ENCODE measurements at regions not wholly inside any gene's neighbourhood (a gene's known extent, or its start where the extent isn't known, plus 50 kb on each side); places are given as distances from the start of the nearest gene placed in this dataset.

- no peak for DNase-seq
- H3K4me1 ChIP-seq (ENCODE audit: control insufficient read depth, insufficient read depth, low read length), result peaks cover 13% of the 10 kb centered on the region
- WGBS (ENCODE audit: insufficient coverage, low lambda C conversion rate), result 71% methylated on average over 1 of the region's 1 CpG
- no peaks in the 10 kb centered on the region for H3K9me3 ChIP-seq (ENCODE audit: control insufficient read depth, low read depth, low read length)
- H3K4me3 ChIP-seq (ENCODE audit: low read length), result no peak overlapping the region
- H3K36me3 ChIP-seq (ENCODE audit: control insufficient read depth, insufficient read depth, low read length), result no peaks in the 10 kb centered on the region
- H3K27me3 ChIP-seq (ENCODE audit: control insufficient read depth, insufficient read depth, low read length), result no peaks in the 10 kb centered on the region
- no peak overlapping the region for H3K27ac ChIP-seq (ENCODE audit: low read length)
Observed at GRCh38 chr7:82701949-82702348, 258.4 kb upstream of the CACNA2D1 start.

GRCh38 chr7:82700741-82701140 is 257.2 kb upstream of the CACNA2D1 start:
- H3K36me3 ChIP-seq (ENCODE audit: control insufficient read depth, insufficient read depth, low read length), result no peaks in the 10 kb centered on the region
- peaks cover 13% of the 10 kb centered on the region for H3K4me1 ChIP-seq (ENCODE audit: control insufficient read depth, insufficient read depth, low read length)
- H3K4me3 ChIP-seq (ENCODE audit: low read length), result no peak overlapping the region
- DNase-seq, result peak; percentile 9 to 44
- no CpG with 5 or more reads among the region's 2 CpGs for WGBS (ENCODE audit: insufficient coverage, low lambda C conversion rate)
- H3K9me3 ChIP-seq (ENCODE audit: control insufficient read depth, low read depth, low read length), result no peaks in the 10 kb centered on the region
- peak overlapping the region; percentile 36 for H3K27ac ChIP-seq (ENCODE audit: low read length)
- H3K27me3 ChIP-seq (ENCODE audit: control insufficient read depth, insufficient read depth, low read length), result no peaks in the 10 kb centered on the region

DNA sequence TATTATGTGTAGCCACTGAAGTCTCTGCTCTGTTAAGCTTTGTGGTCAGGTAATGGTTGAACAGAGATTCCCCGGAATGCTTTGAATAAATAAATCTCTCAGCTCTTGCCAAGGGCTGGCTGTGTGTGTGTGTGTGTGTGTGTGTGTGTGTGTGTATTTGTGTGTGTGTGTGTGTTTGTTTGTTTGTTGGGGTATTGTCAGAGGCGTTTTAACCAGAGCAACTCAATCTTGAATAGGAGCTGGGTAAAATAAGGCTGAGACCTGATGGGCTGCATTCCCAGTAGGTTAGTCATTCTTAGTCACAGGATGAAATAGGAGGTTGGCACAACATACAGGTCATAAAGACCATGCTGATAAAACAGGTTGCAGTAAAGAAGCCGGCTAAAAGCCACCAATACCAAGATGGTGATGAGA is 256.2 kb upstream of the CACNA2D1 start:
- H3K4me3 ChIP-seq (ENCODE audit: low read length), result no peak overlapping the region
- H3K4me1 ChIP-seq (ENCODE audit: control insufficient read depth, insufficient read depth, low read length), result peaks cover 13% of the 10 kb centered on the region
- H3K27me3 ChIP-seq (ENCODE audit: control insufficient read depth, insufficient read depth, low read length), result no peaks in the 10 kb centered on the region
- peak overlapping the region; percentile 12 for H3K27ac ChIP-seq (ENCODE audit: low read length)
- no peaks in the 10 kb centered on the region for H3K36me3 ChIP-seq (ENCODE audit: control insufficient read depth, insufficient read depth, low read length)
- no CpG with 5 or more reads among the region's 3 CpGs for WGBS (ENCODE audit: insufficient coverage, low lambda C conversion rate)
- H3K9me3 ChIP-seq (ENCODE audit: control insufficient read depth, low read depth, low read length), result no peaks in the 10 kb centered on the region
- peak; percentile 39 to 74 for DNase-seq

DNA sequence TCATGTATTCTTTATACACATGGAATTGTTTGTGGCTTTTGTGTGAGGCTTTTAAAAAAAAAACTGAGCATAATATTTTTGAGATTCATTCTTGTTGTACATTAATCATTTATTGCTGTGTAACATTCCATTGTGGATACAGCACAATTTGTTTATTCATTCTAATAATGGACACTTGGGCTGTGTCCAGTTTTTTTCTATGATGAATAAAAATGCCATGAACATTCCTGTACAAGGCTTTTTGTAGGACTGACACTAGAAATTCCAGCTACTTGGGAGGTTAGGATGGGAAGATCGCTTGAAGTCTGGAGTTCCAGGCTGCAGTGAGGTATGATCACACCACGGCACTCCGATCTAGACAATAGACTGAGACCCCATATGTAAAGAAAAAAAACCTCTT is 254.3 kb upstream of the CACNA2D1 start:
- WGBS (ENCODE audit: insufficient coverage, low lambda C conversion rate), result no CpG with 5 or more reads among the region's 3 CpGs
- no peak overlapping the region for H3K4me3 ChIP-seq (ENCODE audit: low read length)
- H3K27me3 ChIP-seq (ENCODE audit: control insufficient read depth, insufficient read depth, low read length), result no peaks in the 10 kb centered on the region
- peaks cover 13% of the 10 kb centered on the region for H3K4me1 ChIP-seq (ENCODE audit: control insufficient read depth, insufficient read depth, low read length)
- H3K27ac ChIP-seq (ENCODE audit: low read length), result no peak overlapping the region
- DNase-seq, result no peak
- no peaks in the 10 kb centered on the region for H3K9me3 ChIP-seq (ENCODE audit: control insufficient read depth, low read depth, low read length)
- no peaks in the 10 kb centered on the region for H3K36me3 ChIP-seq (ENCODE audit: control insufficient read depth, insufficient read depth, low read length)

DNA sequence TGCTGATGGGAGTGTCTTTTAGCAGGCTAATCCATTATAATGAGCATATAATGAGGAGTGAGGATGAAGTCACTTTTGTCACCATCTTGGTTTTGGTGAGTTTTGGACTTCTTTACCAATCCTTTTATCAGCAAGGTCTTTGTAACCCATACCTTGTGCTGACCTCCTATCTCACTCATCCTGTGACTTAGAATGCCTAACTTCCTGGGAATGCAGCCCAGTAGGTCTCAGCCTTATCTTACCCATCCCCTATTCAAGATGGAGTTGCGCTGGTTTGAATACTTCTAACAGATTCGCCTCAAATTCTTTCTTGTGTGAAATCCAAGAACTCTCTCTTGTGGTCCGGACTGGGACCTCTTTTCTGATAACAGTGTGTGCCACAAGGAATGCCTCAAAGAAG is 253.1 kb upstream of the CACNA2D1 start:
- Histone ChIP-seq H3K27me3 (ENCODE audit: control insufficient read depth, insufficient read depth, low read length) (no peaks in the 10 kb centered on the region), H3K36me3 (ENCODE audit: control insufficient read depth, insufficient read depth, low read length) (no peaks in the 10 kb centered on the region), H3K4me1 (ENCODE audit: control insufficient read depth, insufficient read depth, low read length) (peaks cover 13% of the 10 kb centered on the region), H3K9me3 (ENCODE audit: control insufficient read depth, low read depth, low read length) (no peaks in the 10 kb centered on the region), H3K27ac (ENCODE audit: low read length) (no peak overlapping the region), H3K4me3 (ENCODE audit: low read length) (no peak overlapping the region)
- DNase-seq, result no peak
- no CpG with 5 or more reads among the region's 3 CpGs for WGBS (ENCODE audit: insufficient coverage, low lambda C conversion rate)

DNA sequence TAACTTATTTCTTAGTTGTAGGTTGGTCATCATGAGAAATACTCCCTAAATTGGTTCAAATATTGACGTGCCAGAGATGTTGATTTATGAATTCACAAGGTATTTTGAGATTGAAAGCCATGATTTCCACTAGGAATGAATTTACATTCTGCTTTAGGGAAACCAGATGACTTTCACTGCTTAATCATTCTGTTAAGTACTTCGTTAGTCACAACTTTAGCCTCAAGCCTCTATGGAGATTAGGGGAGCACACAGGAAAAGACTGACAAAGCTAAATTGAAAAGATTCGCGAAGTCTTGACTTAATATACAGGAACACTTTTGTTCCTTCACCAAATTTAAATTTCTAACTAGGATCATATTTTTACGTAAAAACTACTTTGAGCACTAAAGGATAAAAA is 250.4 kb upstream of the CACNA2D1 start:
- Histone ChIP-seq H3K4me3 (ENCODE audit: low read length) (no peak overlapping the region), H3K4me1 (ENCODE audit: control insufficient read depth, insufficient read depth, low read length) (no peaks in the 10 kb centered on the region), H3K27me3 (ENCODE audit: control insufficient read depth, insufficient read depth, low read length) (no peaks in the 10 kb centered on the region)

GRCh38 chr7:82690929-82691328 is 247.4 kb upstream of the CACNA2D1 start:
- no CpG with 5 or more reads among the region's 7 CpGs for WGBS (ENCODE audit: insufficient coverage, low lambda C conversion rate)
- Histone ChIP-seq H3K4me1 (ENCODE audit: control insufficient read depth, insufficient read depth, low read length) (no peaks in the 10 kb centered on the region), H3K27ac (ENCODE audit: low read length) (no peak overlapping the region), H3K27me3 (ENCODE audit: control insufficient read depth, insufficient read depth, low read length) (no peaks in the 10 kb centered on the region), H3K4me3 (ENCODE audit: low read length) (no peak overlapping the region), H3K9me3 (ENCODE audit: control insufficient read depth, low read depth, low read length) (no peaks in the 10 kb centered on the region), H3K36me3 (ENCODE audit: control insufficient read depth, insufficient read depth, low read length) (no peaks in the 10 kb centered on the region)
- DNase-seq, result no peak

More for the DNA sequence above, 250.4 kb upstream of the CACNA2D1 start:
- Histone ChIP-seq H3K27ac (ENCODE audit: low read length) (no peak overlapping the region), H3K36me3 (ENCODE audit: control insufficient read depth, insufficient read depth, low read length) (no peaks in the 10 kb centered on the region), H3K9me3 (ENCODE audit: control insufficient read depth, low read depth, low read length) (no peaks in the 10 kb centered on the region)
- WGBS (ENCODE audit: insufficient coverage, low lambda C conversion rate), result 98% methylated on average over 5 of the region's 5 CpGs
- no peak for DNase-seq

DNA sequence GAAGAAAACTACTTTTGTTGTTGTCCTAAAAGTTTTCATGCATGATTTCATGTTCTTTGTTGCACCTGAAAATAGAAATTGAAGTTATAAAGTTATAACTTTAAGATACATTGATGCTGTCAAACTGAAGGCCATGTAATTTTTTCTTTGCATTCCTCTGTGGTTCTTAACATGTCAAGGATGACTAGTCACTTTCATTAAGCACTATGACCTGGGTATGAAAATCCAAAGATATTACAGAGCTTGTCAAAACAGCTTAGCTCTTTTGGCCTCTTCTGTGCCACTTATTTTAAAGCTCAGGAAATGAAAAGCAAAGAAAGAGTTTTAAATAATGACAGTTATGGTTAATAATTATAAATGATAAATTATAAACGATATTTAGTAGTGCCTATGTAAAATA is 241.6 kb upstream of the CACNA2D1 start:
- H3K9me3 ChIP-seq (ENCODE audit: control insufficient read depth, low read depth, low read length), result no peaks in the 10 kb centered on the region
- no peaks in the 10 kb centered on the region for H3K36me3 ChIP-seq (ENCODE audit: control insufficient read depth, insufficient read depth, low read length)
- no peaks in the 10 kb centered on the region for H3K27me3 ChIP-seq (ENCODE audit: control insufficient read depth, insufficient read depth, low read length)
- no peak overlapping the region for H3K4me3 ChIP-seq (ENCODE audit: low read length)
- H3K27ac ChIP-seq (ENCODE audit: low read length), result no peak overlapping the region
- 83% methylated on average over 1 of the region's 1 CpG for WGBS (ENCODE audit: insufficient coverage, low lambda C conversion rate)
- H3K4me1 ChIP-seq (ENCODE audit: control insufficient read depth, insufficient read depth, low read length), result no peaks in the 10 kb centered on the region
- DNase-seq, result no peak

DNA sequence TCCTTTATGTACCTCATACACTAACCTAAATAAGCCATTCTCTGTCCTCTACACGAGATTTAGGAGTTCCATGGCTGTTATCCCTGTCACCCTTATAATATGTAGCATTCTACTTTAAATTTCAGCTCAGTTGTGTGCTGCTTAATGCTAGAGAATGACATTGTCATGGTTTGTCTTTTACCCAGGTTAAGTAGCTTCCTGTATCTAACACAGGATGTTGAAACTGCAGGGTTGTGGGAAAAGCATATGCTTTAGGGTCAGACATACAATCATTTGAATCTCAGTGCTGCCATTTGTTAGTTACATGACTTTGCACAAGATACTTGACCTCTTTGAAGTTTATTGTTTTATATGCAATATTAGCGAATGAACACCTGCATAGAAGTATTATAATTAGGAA is 235.1 kb upstream of the CACNA2D1 start:
- H3K27me3 ChIP-seq (ENCODE audit: control insufficient read depth, insufficient read depth, low read length), result no peaks in the 10 kb centered on the region
- H3K27ac ChIP-seq (ENCODE audit: low read length), result no peak overlapping the region
- DNase-seq, result no peak
- H3K36me3 ChIP-seq (ENCODE audit: control insufficient read depth, insufficient read depth, low read length), result no peaks in the 10 kb centered on the region
- no peaks in the 10 kb centered on the region for H3K4me1 ChIP-seq (ENCODE audit: control insufficient read depth, insufficient read depth, low read length)
- no peaks in the 10 kb centered on the region for H3K9me3 ChIP-seq (ENCODE audit: control insufficient read depth, low read depth, low read length)
- 20% methylated on average over 1 of the region's 2 CpGs for WGBS (ENCODE audit: insufficient coverage, low lambda C conversion rate)
- H3K4me3 ChIP-seq (ENCODE audit: low read length), result no peak overlapping the region

DNA sequence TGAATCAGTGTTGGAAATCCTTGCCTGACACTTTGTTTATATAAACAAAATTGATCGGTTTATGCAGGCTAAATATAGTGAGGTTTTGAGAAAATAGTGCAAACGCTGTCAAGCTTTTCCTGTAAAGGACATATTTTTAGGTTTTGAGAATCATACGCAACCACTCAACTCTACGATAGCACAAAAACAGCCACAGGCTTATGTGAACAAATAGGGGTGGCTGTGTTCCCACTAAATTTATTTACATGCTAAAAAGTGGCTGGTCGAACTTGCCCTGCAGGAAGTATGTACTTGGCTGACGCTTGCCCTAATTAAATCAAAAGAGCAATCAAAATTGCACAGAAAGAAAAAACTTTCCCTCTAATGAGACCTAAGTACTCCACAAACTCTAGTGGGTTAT is 234.7 kb upstream of the CACNA2D1 start:
- no peak for DNase-seq
- Histone ChIP-seq H3K4me1 (ENCODE audit: control insufficient read depth, insufficient read depth, low read length) (no peaks in the 10 kb centered on the region), H3K36me3 (ENCODE audit: control insufficient read depth, insufficient read depth, low read length) (no peaks in the 10 kb centered on the region), H3K27me3 (ENCODE audit: control insufficient read depth, insufficient read depth, low read length) (no peaks in the 10 kb centered on the region), H3K4me3 (ENCODE audit: low read length) (no peak overlapping the region), H3K9me3 (ENCODE audit: control insufficient read depth, low read depth, low read length) (no peaks in the 10 kb centered on the region), H3K27ac (ENCODE audit: low read length) (no peak overlapping the region)
- WGBS (ENCODE audit: insufficient coverage, low lambda C conversion rate), result 76% methylated on average over 2 of the region's 6 CpGs

DNA sequence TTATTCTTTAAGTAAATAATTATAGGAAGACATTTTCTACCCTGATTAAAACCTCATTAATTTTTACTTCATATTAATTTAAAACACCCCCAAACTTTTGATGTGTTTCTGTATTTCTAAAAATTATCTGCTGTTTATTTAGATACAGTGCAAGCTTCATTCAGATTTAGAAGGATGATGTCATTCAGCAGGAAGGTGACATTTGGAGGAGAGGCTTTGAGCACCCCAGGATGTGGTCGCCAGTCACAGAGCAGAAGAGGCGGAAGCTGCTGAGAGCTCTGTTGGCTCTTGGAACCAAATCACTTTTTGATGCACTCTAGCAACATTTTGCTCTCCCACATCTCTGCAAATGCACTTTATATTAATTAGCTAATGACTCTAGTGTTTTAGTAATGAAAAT is 233.9 kb upstream of the CACNA2D1 start:
- no peak for DNase-seq
- Histone ChIP-seq H3K36me3 (ENCODE audit: control insufficient read depth, insufficient read depth, low read length) (no peaks in the 10 kb centered on the region), H3K4me1 (ENCODE audit: control insufficient read depth, insufficient read depth, low read length) (no peaks in the 10 kb centered on the region), H3K4me3 (ENCODE audit: low read length) (no peak overlapping the region), H3K27ac (ENCODE audit: low read length) (no peak overlapping the region), H3K9me3 (ENCODE audit: control insufficient read depth, low read depth, low read length) (no peaks in the 10 kb centered on the region), H3K27me3 (ENCODE audit: control insufficient read depth, insufficient read depth, low read length) (no peaks in the 10 kb centered on the region)
- WGBS (ENCODE audit: insufficient coverage, low lambda C conversion rate), result 80% methylated on average over 1 of the region's 2 CpGs

Measured in large intestine (tissue), 3 donors.